K562 (cell line): ENCODE measurements at regions not wholly inside any gene's neighbourhood (a gene's known extent, or its start where the extent isn't known, plus 50 kb on each side); places are given as distances from the start of the nearest gene placed in this dataset.

Experiments
- ATAC-seq: fragments of 200-7000 bp; cut with Tn5 transposase; 3 replicates; pipeline ENCODE4 v1.9.1; 2020; ENCODE audit warnings: moderate library complexity
- BruUV-seq: library from RNA; stranded (reverse); fragments of 400-500 nt; replicated peaks from 2 replicates; lab custom pipeline; 2021; lab: Mats Ljungman, UMichigan
- CTCF ChIA-PET: fragments of 300-600 bp; formaldehyde crosslinking; extraction: SDS; loops from one replicate; lab custom pipeline; 2021; ENCODE audit warnings: low intra/inter-chr PET ratio; lab: Yijun Ruan, JAX
- POLR2A ChIA-PET: fragments of 300-600, 350-650 bp; sonication (Branson Sonifier 250); formaldehyde crosslinking; extraction: SDS; loops from one replicate; lab custom pipeline; 2021; ENCODE audit warnings: antibody characterized with exemption, inconsistent platforms; lab: Yijun Ruan, JAX
- DNase-seq, 4 experiments: peaks; one replicate each; pipeline versions ENCODE4 v3.0.0 to v3.0.0-alpha.2; 2011 to 2018; ENCODE audit warnings: low spot score in 3 of 4, mixed read lengths in 3 of 4; ENCODE audit errors: extremely low read depth in 1 of 4
- FAIRE-seq: peaks from 2 replicates; lab custom pipeline; 2011; peaks lifted over from hg19 to GRCh38; lab: Jason Lieb, UNC
- H2AFZ ChIP-seq: 2 replicates; pipeline ENCODE4 v1.6.0; 2011; ENCODE audit warnings: low read depth, low read length, control low read depth, inconsistent platforms
- H3K27ac ChIP-seq: fragments of 200-600 bp; 3 replicates; pipeline ENCODE4 v1.8.0; 2011; ENCODE audit warnings: low read depth, mild to moderate bottlenecking, control low read depth, inconsistent platforms, low read length, moderate library complexity, mixed read lengths; ENCODE audit errors: extremely low read depth
- H3K27me3 ChIP-seq, 2 experiments: fragments of 300-600 bp in 1 of 2; 2 replicates in 1 of 2; 3 replicates in 1 of 2; pipeline versions ENCODE4 v1.6.0 to v1.8.0; 2011; ENCODE audit warnings: inconsistent platforms in 2 of 2, low read length in 2 of 2, mild to moderate bottlenecking in 1 of 2, mixed read lengths in 1 of 2, moderate library complexity in 1 of 2; ENCODE audit not compliant: control insufficient read depth in 2 of 2, insufficient read depth in 2 of 2
- H3K36me3 ChIP-seq: fragments of 300-600 bp; 3 replicates; pipeline ENCODE4 v1.8.0; 2011; ENCODE audit warnings: mild to moderate bottlenecking, low read length, inconsistent platforms; ENCODE audit not compliant: control insufficient read depth, insufficient read depth
- H3K4me1 ChIP-seq, 2 experiments: fragments of 200-600 bp in 1 of 2; replicated peaks in 1 of 2; 2 replicates in 1 of 2; 3 replicates in 1 of 2; pipeline versions ENCODE4 v1.5.1 to v1.8.0; 2011; ENCODE audit warnings: inconsistent platforms in 2 of 2, low read length in 2 of 2, mild to moderate bottlenecking in 1 of 2, mixed read lengths in 1 of 2, moderate library complexity in 1 of 2; ENCODE audit not compliant: control insufficient read depth in 2 of 2, insufficient read depth in 2 of 2
- H3K4me2 ChIP-seq: 2 replicates; pipeline ENCODE4 v1.6.1; 2011; ENCODE audit warnings: low read length, control low read depth, inconsistent platforms, mixed read lengths; ENCODE audit not compliant: insufficient read depth
- H3K4me3 ChIP-seq: fragments of 200-600 bp; sonication (generic), shearing (Covaris generic); 2 replicates; pipeline ENCODE4 v1.5.1; 2016; ENCODE audit warnings: control low read depth, inconsistent platforms
- H3K79me2 ChIP-seq: fragments of 200-600 bp; 3 replicates; pipeline ENCODE4 v1.8.0; 2011; ENCODE audit warnings: low read length, inconsistent platforms; ENCODE audit not compliant: control insufficient read depth, insufficient read depth
- H3K9ac ChIP-seq, 2 experiments: 2 replicates each; pipeline versions ENCODE4 v1.6.0 to v1.6.1; 2011; ENCODE audit warnings: low read depth in 2 of 2, low read length in 2 of 2, control low read depth in 1 of 2, inconsistent platforms in 1 of 2, mild to moderate bottlenecking in 1 of 2, mixed read lengths in 1 of 2; ENCODE audit not compliant: insufficient read depth in 1 of 2
- H3K9me1 ChIP-seq: one replicate; pipeline ENCODE4 v1.6.0; 2011; ENCODE audit warnings: inconsistent platforms, mild to moderate bottlenecking, low read length, moderate library complexity; ENCODE audit not compliant: control insufficient read depth, insufficient read depth
- H3K9me3 ChIP-seq: replicated peaks from 2 replicates; pipeline ENCODE4 v1.5.1; 2011; ENCODE audit warnings: low read depth, low read length, inconsistent platforms; ENCODE audit not compliant: control insufficient read depth, insufficient read depth
- H4K20me1 ChIP-seq: replicated peaks from 2 replicates; pipeline ENCODE4 v1.6.1; 2011; ENCODE audit warnings: low read length, inconsistent platforms, mixed read lengths; ENCODE audit not compliant: control insufficient read depth, insufficient read depth
- ERF ChIP-seq: fragments of 450-650 bp; formaldehyde crosslinking; IDR thresholded peaks from 2 replicates; pipeline ENCODE4 v1.4.0; 2020; ENCODE audit warnings: mild to moderate bottlenecking, mixed read lengths
- SMAD1 ChIP-seq: fragments of 150-350 bp; IDR thresholded peaks from 2 replicates; pipeline ENCODE4 v1.6.1; 2014; ENCODE audit warnings: low read length, low read depth; ENCODE audit not compliant: partially characterized antibody
- SMC3 ChIP-seq: conservative IDR thresholded peaks from 2 replicates; pipeline ENCODE4 v1.6.1; 2011; ENCODE audit warnings: low read depth, low read length, improper control_type of control experiment; ENCODE audit not compliant: insufficient read depth
- WGBS: fragments of 100-300 bp; shearing (Covaris generic); methylation state at CpG from one replicate; pipeline ENCODE4 v1.1.6; 2016; ENCODE audit warnings: low coverage, mixed read lengths; ENCODE audit not compliant: insufficient coverage; ENCODE audit errors: missing lambda C conversion rate; 5-methylcytosine and 5-hydroxymethylcytosine counted together
- in situ Hi-C: fragments of 300-500 bp; cut with MboI; formaldehyde crosslinking; loops from 4 replicates; pipeline ENCODE4 v1.15.0; 2018; ENCODE audit warnings: inconsistent platforms, mixed read lengths
- intact Hi-C: fragments of 100-400 bp; cut with micrococcal nuclease; formaldehyde crosslinking; loops from 2 replicates; pipeline ENCODE4 v1.14.2; 2022
- TF ChIP-seq, protein P1 (sequence below): fragments of 450-650 bp; IDR thresholded peaks from 2 replicates; pipeline ENCODE4 v1.6.1; 2016; ENCODE audit warnings: mild to moderate bottlenecking, moderate library complexity
- TF ChIP-seq, protein P2 (sequence below): fragments of 250-450 bp; sonication (Bioruptor Pico); IDR thresholded peaks from 2 replicates; pipeline ENCODE4 v1.8.0; 2021; ENCODE audit warnings: moderate library complexity, mild to moderate bottlenecking, inconsistent platforms
- TF ChIP-seq, protein P3 (sequence below): fragments of 450-650 bp; IDR thresholded peaks from 2 replicates; pipeline ENCODE4 v1.6.1; 2016; ENCODE audit warnings: missing biosample characterization, missing genetic modification characterization

DNA sequence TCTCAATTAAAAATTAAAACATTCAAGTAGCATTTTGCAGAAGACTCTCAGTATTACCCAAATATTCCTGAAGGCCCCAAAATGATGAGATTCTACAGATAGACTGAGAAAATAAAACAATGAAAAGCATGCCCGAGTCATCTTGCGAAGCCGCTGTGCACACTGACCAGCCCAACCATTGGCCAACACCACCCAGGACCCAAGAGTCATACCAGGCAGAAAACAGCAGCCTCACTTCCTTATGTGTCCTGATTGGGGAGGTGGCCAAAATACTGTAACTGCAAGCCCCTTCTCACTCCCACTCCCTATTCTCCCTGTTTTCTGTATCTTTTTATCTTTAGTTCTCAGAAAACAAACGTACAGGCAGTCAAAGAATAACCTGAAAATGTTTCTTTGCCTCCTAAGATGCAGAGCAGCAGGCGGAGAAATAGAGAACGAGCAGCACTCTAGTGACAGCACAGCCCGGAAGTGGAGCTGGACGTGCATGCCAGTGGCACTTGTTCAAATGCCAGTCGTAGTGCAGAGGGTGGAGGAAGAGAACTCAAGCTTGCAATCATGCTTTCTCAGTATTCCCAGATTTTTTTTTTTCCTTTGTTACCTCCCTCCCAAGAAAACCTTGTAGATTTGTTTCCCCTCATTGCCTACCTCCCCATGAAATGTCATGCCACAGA, 182.3 kb upstream of the SOX9 start:
- Histone ChIP-seq H4K20me1 (no peaks in the 10 kb centered on the region), H3K27ac (no peak overlapping the region), H3K9me1 (no peaks in the 10 kb centered on the region), H3K79me2 (no peaks in the 10 kb centered on the region)
- POLR2A ChIA-PET = no interaction called here
- no peak for FAIRE-seq
- intact Hi-C loops = no loop called here
- TF ChIP-seq, protein P1, sequence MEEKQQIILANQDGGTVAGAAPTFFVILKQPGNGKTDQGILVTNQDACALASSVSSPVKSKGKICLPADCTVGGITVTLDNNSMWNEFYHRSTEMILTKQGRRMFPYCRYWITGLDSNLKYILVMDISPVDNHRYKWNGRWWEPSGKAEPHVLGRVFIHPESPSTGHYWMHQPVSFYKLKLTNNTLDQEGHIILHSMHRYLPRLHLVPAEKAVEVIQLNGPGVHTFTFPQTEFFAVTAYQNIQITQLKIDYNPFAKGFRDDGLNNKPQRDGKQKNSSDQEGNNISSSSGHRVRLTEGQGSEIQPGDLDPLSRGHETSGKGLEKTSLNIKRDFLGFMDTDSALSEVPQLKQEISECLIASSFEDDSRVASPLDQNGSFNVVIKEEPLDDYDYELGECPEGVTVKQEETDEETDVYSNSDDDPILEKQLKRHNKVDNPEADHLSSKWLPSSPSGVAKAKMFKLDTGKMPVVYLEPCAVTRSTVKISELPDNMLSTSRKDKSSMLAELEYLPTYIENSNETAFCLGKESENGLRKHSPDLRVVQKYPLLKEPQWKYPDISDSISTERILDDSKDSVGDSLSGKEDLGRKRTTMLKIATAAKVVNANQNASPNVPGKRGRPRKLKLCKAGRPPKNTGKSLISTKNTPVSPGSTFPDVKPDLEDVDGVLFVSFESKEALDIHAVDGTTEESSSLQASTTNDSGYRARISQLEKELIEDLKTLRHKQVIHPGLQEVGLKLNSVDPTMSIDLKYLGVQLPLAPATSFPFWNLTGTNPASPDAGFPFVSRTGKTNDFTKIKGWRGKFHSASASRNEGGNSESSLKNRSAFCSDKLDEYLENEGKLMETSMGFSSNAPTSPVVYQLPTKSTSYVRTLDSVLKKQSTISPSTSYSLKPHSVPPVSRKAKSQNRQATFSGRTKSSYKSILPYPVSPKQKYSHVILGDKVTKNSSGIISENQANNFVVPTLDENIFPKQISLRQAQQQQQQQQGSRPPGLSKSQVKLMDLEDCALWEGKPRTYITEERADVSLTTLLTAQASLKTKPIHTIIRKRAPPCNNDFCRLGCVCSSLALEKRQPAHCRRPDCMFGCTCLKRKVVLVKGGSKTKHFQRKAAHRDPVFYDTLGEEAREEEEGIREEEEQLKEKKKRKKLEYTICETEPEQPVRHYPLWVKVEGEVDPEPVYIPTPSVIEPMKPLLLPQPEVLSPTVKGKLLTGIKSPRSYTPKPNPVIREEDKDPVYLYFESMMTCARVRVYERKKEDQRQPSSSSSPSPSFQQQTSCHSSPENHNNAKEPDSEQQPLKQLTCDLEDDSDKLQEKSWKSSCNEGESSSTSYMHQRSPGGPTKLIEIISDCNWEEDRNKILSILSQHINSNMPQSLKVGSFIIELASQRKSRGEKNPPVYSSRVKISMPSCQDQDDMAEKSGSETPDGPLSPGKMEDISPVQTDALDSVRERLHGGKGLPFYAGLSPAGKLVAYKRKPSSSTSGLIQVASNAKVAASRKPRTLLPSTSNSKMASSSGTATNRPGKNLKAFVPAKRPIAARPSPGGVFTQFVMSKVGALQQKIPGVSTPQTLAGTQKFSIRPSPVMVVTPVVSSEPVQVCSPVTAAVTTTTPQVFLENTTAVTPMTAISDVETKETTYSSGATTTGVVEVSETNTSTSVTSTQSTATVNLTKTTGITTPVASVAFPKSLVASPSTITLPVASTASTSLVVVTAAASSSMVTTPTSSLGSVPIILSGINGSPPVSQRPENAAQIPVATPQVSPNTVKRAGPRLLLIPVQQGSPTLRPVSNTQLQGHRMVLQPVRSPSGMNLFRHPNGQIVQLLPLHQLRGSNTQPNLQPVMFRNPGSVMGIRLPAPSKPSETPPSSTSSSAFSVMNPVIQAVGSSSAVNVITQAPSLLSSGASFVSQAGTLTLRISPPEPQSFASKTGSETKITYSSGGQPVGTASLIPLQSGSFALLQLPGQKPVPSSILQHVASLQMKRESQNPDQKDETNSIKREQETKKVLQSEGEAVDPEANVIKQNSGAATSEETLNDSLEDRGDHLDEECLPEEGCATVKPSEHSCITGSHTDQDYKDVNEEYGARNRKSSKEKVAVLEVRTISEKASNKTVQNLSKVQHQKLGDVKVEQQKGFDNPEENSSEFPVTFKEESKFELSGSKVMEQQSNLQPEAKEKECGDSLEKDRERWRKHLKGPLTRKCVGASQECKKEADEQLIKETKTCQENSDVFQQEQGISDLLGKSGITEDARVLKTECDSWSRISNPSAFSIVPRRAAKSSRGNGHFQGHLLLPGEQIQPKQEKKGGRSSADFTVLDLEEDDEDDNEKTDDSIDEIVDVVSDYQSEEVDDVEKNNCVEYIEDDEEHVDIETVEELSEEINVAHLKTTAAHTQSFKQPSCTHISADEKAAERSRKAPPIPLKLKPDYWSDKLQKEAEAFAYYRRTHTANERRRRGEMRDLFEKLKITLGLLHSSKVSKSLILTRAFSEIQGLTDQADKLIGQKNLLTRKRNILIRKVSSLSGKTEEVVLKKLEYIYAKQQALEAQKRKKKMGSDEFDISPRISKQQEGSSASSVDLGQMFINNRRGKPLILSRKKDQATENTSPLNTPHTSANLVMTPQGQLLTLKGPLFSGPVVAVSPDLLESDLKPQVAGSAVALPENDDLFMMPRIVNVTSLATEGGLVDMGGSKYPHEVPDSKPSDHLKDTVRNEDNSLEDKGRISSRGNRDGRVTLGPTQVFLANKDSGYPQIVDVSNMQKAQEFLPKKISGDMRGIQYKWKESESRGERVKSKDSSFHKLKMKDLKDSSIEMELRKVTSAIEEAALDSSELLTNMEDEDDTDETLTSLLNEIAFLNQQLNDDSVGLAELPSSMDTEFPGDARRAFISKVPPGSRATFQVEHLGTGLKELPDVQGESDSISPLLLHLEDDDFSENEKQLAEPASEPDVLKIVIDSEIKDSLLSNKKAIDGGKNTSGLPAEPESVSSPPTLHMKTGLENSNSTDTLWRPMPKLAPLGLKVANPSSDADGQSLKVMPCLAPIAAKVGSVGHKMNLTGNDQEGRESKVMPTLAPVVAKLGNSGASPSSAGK = no peak
- TF ChIP-seq, protein P2, sequence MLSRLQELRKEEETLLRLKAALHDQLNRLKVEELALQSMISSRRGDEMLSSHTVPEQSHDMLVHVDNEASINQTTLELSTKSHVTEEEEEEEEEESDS (CRISPR knock-in tag) = no peak
- TF ChIP-seq ERF (no peak), SMC3 (no peak), SMAD1 (no peak)
- TF ChIP-seq, protein P3, sequence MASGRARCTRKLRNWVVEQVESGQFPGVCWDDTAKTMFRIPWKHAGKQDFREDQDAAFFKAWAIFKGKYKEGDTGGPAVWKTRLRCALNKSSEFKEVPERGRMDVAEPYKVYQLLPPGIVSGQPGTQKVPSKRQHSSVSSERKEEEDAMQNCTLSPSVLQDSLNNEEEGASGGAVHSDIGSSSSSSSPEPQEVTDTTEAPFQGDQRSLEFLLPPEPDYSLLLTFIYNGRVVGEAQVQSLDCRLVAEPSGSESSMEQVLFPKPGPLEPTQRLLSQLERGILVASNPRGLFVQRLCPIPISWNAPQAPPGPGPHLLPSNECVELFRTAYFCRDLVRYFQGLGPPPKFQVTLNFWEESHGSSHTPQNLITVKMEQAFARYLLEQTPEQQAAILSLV (tag) = no peak
- TF ChIP-seq, all 486 proteins: peak for 0
- no peaks in the 10 kb centered on the region for H3K36me3 ChIP-seq
- 0% methylated on average over 9 of the region's 9 CpGs for WGBS
- BruUV-seq = no TSS peak
- no peaks in the 10 kb centered on the region for H3K4me1 ChIP-seq
- in situ Hi-C loops = no loop called here
- H3K9ac ChIP-seq = no peak overlapping the region
- CTCF ChIA-PET = no interaction called here
- no peak overlapping the region for H3K4me3 ChIP-seq
- H3K9me3 ChIP-seq = no peaks in the 10 kb centered on the region
- DNase-seq (no peak), ATAC-seq (no peak)
- no peaks in the 10 kb centered on the region for H3K27me3 ChIP-seq
- no peak overlapping the region for H2AFZ ChIP-seq
- H3K4me2 ChIP-seq = no peak overlapping the region
